ENCODE measurements at regions not wholly inside any gene's neighbourhood (a gene's known extent, or its start where the extent isn't known, plus 50 kb on each side); places are given as distances from the start of the nearest gene placed in this dataset.

DNA sequence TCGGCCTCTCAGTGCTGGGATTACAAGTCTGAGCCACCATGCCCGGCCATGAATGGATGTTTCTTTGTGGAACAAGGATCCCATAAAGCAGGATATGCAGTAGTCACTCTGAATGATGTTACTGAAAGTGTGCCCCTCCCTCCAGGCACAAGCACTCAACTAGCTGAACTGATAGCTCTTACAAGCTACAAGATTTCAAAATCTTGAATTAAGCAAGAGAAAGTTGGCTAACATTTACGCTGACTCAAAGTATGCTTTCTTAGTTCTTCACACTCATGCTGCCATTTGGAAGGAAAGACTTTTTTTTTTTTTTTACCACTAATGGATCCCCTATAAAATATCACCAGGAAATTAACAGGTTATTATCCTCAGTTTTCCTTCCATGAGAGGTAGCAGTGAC lies 549.0 kb upstream of the PKDCC start:
- no peak for TF ChIP-seq SP1 (IDR thresholded peaks at IDR 0.05; ENCODE audit: low read depth, low read length)
- TF ChIP-seq FOXK2 (IDR thresholded peaks at IDR 0.05): no peak
- TF ChIP-seq MXI1 (IDR thresholded peaks at IDR 0.05; ENCODE audit: low read depth, low read length): no peak
- no peak for TF ChIP-seq FOXM1 (IDR thresholded peaks at IDR 0.05; ENCODE audit: low read depth, low read length)
- TF ChIP-seq ATF7 (IDR thresholded peaks at IDR 0.05; ENCODE audit: low read depth): no peak
- no peak for TF ChIP-seq SMAD1 (IDR thresholded peaks at IDR 0.05; ENCODE audit: low read depth, partially characterized antibody)
- no peak for TF ChIP-seq CHD2 (IDR thresholded peaks at IDR 0.05; ENCODE audit: borderline replicate concordance, low read depth, low read length)
- TF ChIP-seq CHD1 (IDR thresholded peaks at IDR 0.05; ENCODE audit: low read depth, low read length): no peak
- TF ChIP-seq, protein P1, sequence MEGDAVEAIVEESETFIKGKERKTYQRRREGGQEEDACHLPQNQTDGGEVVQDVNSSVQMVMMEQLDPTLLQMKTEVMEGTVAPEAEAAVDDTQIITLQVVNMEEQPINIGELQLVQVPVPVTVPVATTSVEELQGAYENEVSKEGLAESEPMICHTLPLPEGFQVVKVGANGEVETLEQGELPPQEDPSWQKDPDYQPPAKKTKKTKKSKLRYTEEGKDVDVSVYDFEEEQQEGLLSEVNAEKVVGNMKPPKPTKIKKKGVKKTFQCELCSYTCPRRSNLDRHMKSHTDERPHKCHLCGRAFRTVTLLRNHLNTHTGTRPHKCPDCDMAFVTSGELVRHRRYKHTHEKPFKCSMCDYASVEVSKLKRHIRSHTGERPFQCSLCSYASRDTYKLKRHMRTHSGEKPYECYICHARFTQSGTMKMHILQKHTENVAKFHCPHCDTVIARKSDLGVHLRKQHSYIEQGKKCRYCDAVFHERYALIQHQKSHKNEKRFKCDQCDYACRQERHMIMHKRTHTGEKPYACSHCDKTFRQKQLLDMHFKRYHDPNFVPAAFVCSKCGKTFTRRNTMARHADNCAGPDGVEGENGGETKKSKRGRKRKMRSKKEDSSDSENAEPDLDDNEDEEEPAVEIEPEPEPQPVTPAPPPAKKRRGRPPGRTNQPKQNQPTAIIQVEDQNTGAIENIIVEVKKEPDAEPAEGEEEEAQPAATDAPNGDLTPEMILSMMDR (IDR thresholded peaks at IDR 0.05 in 2 of 3, conservative IDR thresholded peaks at IDR 0.05 in 1 of 3; ENCODE audit: control insufficient read depth in 2 of 3, extremely low read depth in 1 of 3, insufficient read depth in 1 of 3, low read depth in 3 of 3, low read length in 3 of 3): no peak
- TF ChIP-seq, protein P2, sequence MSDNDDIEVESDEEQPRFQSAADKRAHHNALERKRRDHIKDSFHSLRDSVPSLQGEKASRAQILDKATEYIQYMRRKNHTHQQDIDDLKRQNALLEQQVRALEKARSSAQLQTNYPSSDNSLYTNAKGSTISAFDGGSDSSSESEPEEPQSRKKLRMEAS (IDR thresholded peaks at IDR 0.05; ENCODE audit: low read depth, low read length): no peak
- no peak for TF ChIP-seq POLR2A (IDR thresholded peaks at IDR 0.05; ENCODE audit: low read depth, low read length)
- TF ChIP-seq, protein P3, sequence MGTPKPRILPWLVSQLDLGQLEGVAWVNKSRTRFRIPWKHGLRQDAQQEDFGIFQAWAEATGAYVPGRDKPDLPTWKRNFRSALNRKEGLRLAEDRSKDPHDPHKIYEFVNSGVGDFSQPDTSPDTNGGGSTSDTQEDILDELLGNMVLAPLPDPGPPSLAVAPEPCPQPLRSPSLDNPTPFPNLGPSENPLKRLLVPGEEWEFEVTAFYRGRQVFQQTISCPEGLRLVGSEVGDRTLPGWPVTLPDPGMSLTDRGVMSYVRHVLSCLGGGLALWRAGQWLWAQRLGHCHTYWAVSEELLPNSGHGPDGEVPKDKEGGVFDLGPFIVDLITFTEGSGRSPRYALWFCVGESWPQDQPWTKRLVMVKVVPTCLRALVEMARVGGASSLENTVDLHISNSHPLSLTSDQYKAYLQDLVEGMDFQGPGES (IDR thresholded peaks at IDR 0.05): no peak
- TF ChIP-seq BCLAF1 (IDR thresholded peaks at IDR 0.05): no peak

Data from GM12878 (cell line).